H1 (cell line): ENCODE measurements at regions not wholly inside any gene's neighbourhood (a gene's known extent, or its start where the extent isn't known, plus 50 kb on each side); places are given as distances from the start of the nearest gene placed in this dataset.

Experiments used
- CTCF ChIA-PET: fragments of 300-600 bp; sonication (Branson Sonifier 250); formaldehyde crosslinking; loops from one replicate; lab custom pipeline; 2021; ENCODE audit not compliant: partially characterized antibody; lab: Charles Lee
- POLR2A ChIA-PET: fragments of 300-600 bp; sonication (Branson Sonifier 250); formaldehyde crosslinking; loops from one replicate; lab custom pipeline; 2021; ENCODE audit warnings: inconsistent platforms; ENCODE audit not compliant: partially characterized antibody; lab: Charles Lee
- DNase-seq, 2 experiments: peaks; one replicate each; pipeline versions ENCODE4 v3.0.0 to v3.0.0-alpha.2; 2010 to 2022; ENCODE audit warnings: low spot score in 2 of 2, low read depth in 1 of 2, mixed read lengths in 1 of 2
- FAIRE-seq: peaks from 2 replicates; lab custom pipeline; 2011; peaks lifted over from hg19 to GRCh38; lab: Jason Lieb, UNC
- H2AFZ ChIP-seq: 2 replicates; pipeline ENCODE4 v1.8.1; 2012; ENCODE audit warnings: low read length, inconsistent platforms
- H2AK5ac ChIP-seq: 2 replicates; pipeline ENCODE4 v1.6.1; 2013; ENCODE audit warnings: low read depth, low read length
- H2BK120ac ChIP-seq: replicated peaks from 2 replicates; pipeline ENCODE3; 2013; ENCODE audit warnings: low read depth, low read length, inconsistent platforms
- H2BK12ac ChIP-seq: 2 replicates; pipeline ENCODE4 v1.6.1; 2013; ENCODE audit warnings: low read depth, low read length
- H2BK15ac ChIP-seq: 2 replicates; pipeline ENCODE4 v1.6.1; 2013; ENCODE audit warnings: low read length
- H2BK20ac ChIP-seq: 2 replicates; pipeline ENCODE4 v1.6.1; 2013; ENCODE audit warnings: low read length
- H2BK5ac ChIP-seq: 2 replicates; pipeline ENCODE4 v1.6.1; 2013; ENCODE audit warnings: low read depth, low read length
- H3K14ac ChIP-seq: 2 replicates; pipeline ENCODE4 v1.6.1; 2013; ENCODE audit warnings: inconsistent platforms; ENCODE audit not compliant: insufficient read length
- H3K18ac ChIP-seq: 2 replicates; pipeline ENCODE4 v1.6.1; 2013; ENCODE audit warnings: low read length; ENCODE audit errors: extremely low read depth
- H3K23ac ChIP-seq: 2 replicates; pipeline ENCODE4 v1.6.1; 2013; ENCODE audit warnings: inconsistent platforms; ENCODE audit not compliant: insufficient read length
- H3K23me2 ChIP-seq: 2 replicates; pipeline ENCODE4 v1.6.1; 2013; ENCODE audit warnings: low read depth, low read length
- H3K27ac ChIP-seq: 2 replicates; pipeline ENCODE4 v1.6.1; 2011; ENCODE audit warnings: low read depth, low read length, inconsistent platforms
- H3K27me3 ChIP-seq, 4 experiments: replicated peaks in 1 of 4; 1 replicate in 1 of 4; 2 replicates in 3 of 4; pipeline versions ENCODE4 v1.6.1 to v1.8.1; 2011 to 2013; ENCODE audit warnings: low read length in 3 of 4, mild to moderate bottlenecking in 3 of 4, inconsistent platforms in 2 of 4, mixed read lengths in 2 of 4, moderate library complexity in 1 of 4; ENCODE audit not compliant: control insufficient read depth in 3 of 4, insufficient read depth in 3 of 4; ENCODE audit errors: extremely low read depth in 1 of 4
- H3K36me3 ChIP-seq, 4 experiments: 2 replicates each; pipeline versions ENCODE4 v1.6.1 to v1.8.1; 2011 to 2013; ENCODE audit warnings: mild to moderate bottlenecking in 4 of 4, low read length in 3 of 4, moderate library complexity in 2 of 4, control low read depth in 1 of 4, inconsistent platforms in 1 of 4; ENCODE audit not compliant: insufficient read depth in 4 of 4, control insufficient read depth in 2 of 4
- H3K4ac ChIP-seq: replicated peaks from 2 replicates; pipeline ENCODE3; 2013; ENCODE audit warnings: low read length, low read depth, mixed read lengths, inconsistent platforms; ENCODE audit not compliant: insufficient read length
- H3K4me1 ChIP-seq, 4 experiments: replicated peaks in 1 of 4; 1 replicate in 1 of 4; 2 replicates in 3 of 4; pipeline versions ENCODE4 v1.6.1 to v1.8.1; 2011 to 2013; ENCODE audit warnings: low read length in 3 of 4, inconsistent platforms in 2 of 4, mixed read lengths in 1 of 4; ENCODE audit not compliant: insufficient read depth in 4 of 4, control insufficient read depth in 3 of 4
- H3K4me2 ChIP-seq, 2 experiments: 2 replicates each; pipeline versions ENCODE4 v1.6.1 to v1.8.1; 2011 to 2013; ENCODE audit warnings: low read depth in 2 of 2, low read length in 2 of 2, control low read depth in 1 of 2, inconsistent platforms in 1 of 2, mild to moderate bottlenecking in 1 of 2; ENCODE audit not compliant: insufficient read depth in 1 of 2
- H3K4me3 ChIP-seq, 4 experiments: fragments of 200-600, 300-600 bp in 1 of 4; sonication (generic), shearing (Covaris generic), sonication (Bioruptor Twin) in 1 of 4; 2 replicates each; pipeline versions ENCODE4 v1.5.1 to v1.8.1; 2011 to 2016; ENCODE audit warnings: low read length in 4 of 4, low read depth in 3 of 4, control low read depth in 2 of 4, inconsistent platforms in 2 of 4, mild to moderate bottlenecking in 2 of 4, mixed read lengths in 1 of 4, moderate library complexity in 1 of 4; ENCODE audit not compliant: insufficient read depth in 2 of 4; ENCODE audit errors: extremely low read depth in 1 of 4
- H3K56ac ChIP-seq: replicated peaks from 2 replicates; pipeline ENCODE3; 2013; ENCODE audit warnings: low read depth, mild to moderate bottlenecking, mixed read lengths, low read length, inconsistent platforms; ENCODE audit not compliant: insufficient read length
- H3K79me1 ChIP-seq: 2 replicates; pipeline ENCODE4 v1.6.1; 2013; ENCODE audit warnings: low read depth, low read length, control low read depth
- H3K79me2 ChIP-seq, 2 experiments: 2 replicates each; pipeline versions ENCODE4 v1.6.1 to v1.8.1; 2012 to 2013; ENCODE audit warnings: low read length in 2 of 2, mild to moderate bottlenecking in 2 of 2, inconsistent platforms in 1 of 2; ENCODE audit not compliant: insufficient read depth in 2 of 2, control insufficient read depth in 1 of 2
- H3K9ac ChIP-seq, 4 experiments: replicated peaks in 1 of 4; 1 replicate in 1 of 4; 2 replicates in 3 of 4; pipeline versions ENCODE4 v1.6.1 to v1.8.1; 2011 to 2013; ENCODE audit warnings: low read depth in 3 of 4, low read length in 3 of 4, control low read depth in 2 of 4, mild to moderate bottlenecking in 2 of 4, moderate library complexity in 2 of 4, inconsistent platforms in 1 of 4; ENCODE audit errors: extremely low read depth in 1 of 4
- H3K9me3 ChIP-seq, 2 experiments: 2 replicates each; pipeline versions ENCODE4 v1.6.1 to v1.8.1; 2012 to 2013; ENCODE audit warnings: mild to moderate bottlenecking in 2 of 2, moderate library complexity in 2 of 2, control low read depth in 1 of 2, inconsistent platforms in 1 of 2, low read depth in 1 of 2, low read length in 1 of 2, mixed read lengths in 1 of 2; ENCODE audit not compliant: insufficient read depth in 2 of 2
- H4K20me1 ChIP-seq, 2 experiments: replicated peaks in 1 of 2; 2 replicates each; pipeline versions ENCODE3 to v1.8.1; 2011 to 2013; ENCODE audit warnings: inconsistent platforms in 2 of 2, low read length in 2 of 2, mild to moderate bottlenecking in 1 of 2; ENCODE audit not compliant: insufficient read depth in 2 of 2, control insufficient read depth in 1 of 2
- H4K5ac ChIP-seq: 2 replicates; pipeline ENCODE4 v1.6.1; 2013; ENCODE audit warnings: low read length, low read depth, mixed read lengths, inconsistent platforms; ENCODE audit not compliant: insufficient read length
- H4K8ac ChIP-seq: 2 replicates; pipeline ENCODE4 v1.8.0; 2013; ENCODE audit warnings: mild to moderate bottlenecking, moderate library complexity, low read length, inconsistent platforms; ENCODE audit not compliant: insufficient read depth; ENCODE audit errors: extremely low read depth
- H4K91ac ChIP-seq: replicated peaks from 2 replicates; pipeline ENCODE3; 2013; ENCODE audit warnings: low read length, mixed read lengths, inconsistent platforms; ENCODE audit not compliant: insufficient read length
- GTF2F1 ChIP-seq: IDR thresholded peaks from 2 replicates; pipeline ENCODE4 v1.6.1; 2012; ENCODE audit warnings: low read depth, low read length, improper control_type of control experiment, borderline replicate concordance
- MAFK ChIP-seq: IDR thresholded peaks from 2 replicates; pipeline ENCODE4 v1.6.1; 2012; ENCODE audit warnings: low read depth, mild to moderate bottlenecking, improper control_type of control experiment, low read length
- POLR2AphosphoS5 ChIP-seq: IDR thresholded peaks from 2 replicates; pipeline ENCODE4 v1.6.1; 2011; ENCODE audit warnings: low read depth, low read length
- SAP30 ChIP-seq: fragments of 300-600 bp; sonication (generic); IDR thresholded peaks from 2 replicates; pipeline ENCODE4 v1.7.1; 2012; ENCODE audit warnings: low read length, moderate library complexity, mild to moderate bottlenecking, inconsistent platforms; ENCODE audit not compliant: insufficient read depth, insufficient replicate concordance
- TCF12 ChIP-seq: IDR thresholded peaks from 2 replicates; pipeline ENCODE4 v1.6.1; 2011; ENCODE audit warnings: low read depth, mild to moderate bottlenecking, low read length
- TEAD4 ChIP-seq: IDR thresholded peaks from 2 replicates; pipeline ENCODE4 v1.6.1; 2012; ENCODE audit warnings: low read depth, low read length, inconsistent platforms, mixed read lengths
- WGBS, 2 experiments: shearing (Covaris generic) in 1 of 2; methylation state at CpG; one replicate each; pipeline versions ENCODE4 v1.1.6 to v1.1.7; 2013 to 2015; ENCODE audit warnings: low lambda C conversion rate in 2 of 2, mixed read lengths in 2 of 2, inconsistent platforms in 1 of 2, low coverage in 1 of 2, missing lambda C conversion rate in 1 of 2; ENCODE audit not compliant: insufficient replicate concordance in 2 of 2, insufficient coverage in 1 of 2, insufficient read length in 1 of 2; ENCODE audit errors: extremely low coverage in 1 of 2, missing lambda C conversion rate in 1 of 2; 5-methylcytosine and 5-hydroxymethylcytosine counted together
- TF ChIP-seq, protein P1 (sequence below): IDR thresholded peaks from 2 replicates; pipeline ENCODE4 v1.6.1; 2011; ENCODE audit warnings: low read depth, mild to moderate bottlenecking, low read length; ENCODE audit not compliant: insufficient read depth

DNA sequence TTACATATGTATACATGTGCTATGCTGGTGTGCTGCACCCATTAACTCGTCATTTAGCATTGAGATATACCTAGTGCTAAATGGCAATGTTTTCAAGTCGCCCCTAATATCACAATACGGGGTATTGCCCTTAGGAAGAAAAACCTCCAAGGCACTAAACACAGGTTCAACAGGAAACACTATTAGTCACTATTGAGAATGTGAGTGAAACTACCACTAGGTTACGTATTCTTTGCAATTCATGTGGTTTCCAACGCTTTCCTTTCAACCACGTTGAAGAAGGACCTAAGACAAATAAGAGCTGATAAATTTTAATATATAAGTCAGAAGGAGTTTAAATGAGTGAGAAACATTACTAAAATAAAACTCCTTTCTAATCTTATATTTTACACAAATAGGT, 134.7 kb upstream of the SPANXN4 start:
- no peak overlapping the region for H4K5ac ChIP-seq
- H3K23ac ChIP-seq, result no peak overlapping the region
- H3K9me3 ChIP-seq, result no peaks in the 10 kb centered on the region
- no peak overlapping the region for H3K9ac ChIP-seq
- H3K4me1 ChIP-seq, result no peaks in the 10 kb centered on the region
- no peaks in the 10 kb centered on the region for H4K20me1 ChIP-seq
- no peak overlapping the region for H3K4me2 ChIP-seq
- H2AFZ ChIP-seq, result no peak overlapping the region
- ChIA-PET CTCF (no interaction called here), POLR2A (no interaction called here)
- H3K23me2 ChIP-seq, result no peaks in the 10 kb centered on the region
- no peak overlapping the region for H2BK20ac ChIP-seq
- H2BK120ac ChIP-seq, result no peak overlapping the region
- no peak overlapping the region for H2BK12ac ChIP-seq
- H3K4me3 ChIP-seq, result no peak overlapping the region
- H3K27ac ChIP-seq, result no peak overlapping the region
- 79% methylated on average over 6 of the region's 6 CpGs; no CpG with 5 or more reads in 1 of the 2 experiments for WGBS, 2 experiments
- H3K79me1 ChIP-seq, result no peaks in the 10 kb centered on the region
- no peak overlapping the region for H4K91ac ChIP-seq
- no peak overlapping the region for H3K14ac ChIP-seq
- no peaks in the 10 kb centered on the region for H3K36me3 ChIP-seq
- no peak overlapping the region for H3K56ac ChIP-seq
- no peak overlapping the region for H2BK15ac ChIP-seq
- DNase-seq (no peak), FAIRE-seq (no peak)
- H4K8ac ChIP-seq, result no peak overlapping the region
- H2BK5ac ChIP-seq, result no peak overlapping the region
- no peak overlapping the region for H3K4ac ChIP-seq
- H3K27me3 ChIP-seq, result no peaks in the 10 kb centered on the region
- no peak overlapping the region for H3K18ac ChIP-seq
- H2AK5ac ChIP-seq, result no peak overlapping the region
- no peaks in the 10 kb centered on the region for H3K79me2 ChIP-seq
- no peak for TF ChIP-seq GTF2F1
- TF ChIP-seq MAFK, result no peak
- TF ChIP-seq POLR2AphosphoS5, result no peak
- no peak for TF ChIP-seq TCF12
- TF ChIP-seq TEAD4, result no peak
- TF ChIP-seq, protein P1, sequence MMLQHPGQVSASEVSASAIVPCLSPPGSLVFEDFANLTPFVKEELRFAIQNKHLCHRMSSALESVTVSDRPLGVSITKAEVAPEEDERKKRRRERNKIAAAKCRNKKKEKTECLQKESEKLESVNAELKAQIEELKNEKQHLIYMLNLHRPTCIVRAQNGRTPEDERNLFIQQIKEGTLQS, result no peak
- no peak for TF ChIP-seq SAP30
